Lower leg skin (tissue), 3 donors: ENCODE measurements at regions not wholly inside any gene's neighbourhood (a gene's known extent, or its start where the extent isn't known, plus 50 kb on each side); places are given as distances from the start of the nearest gene placed in this dataset.

ENCODE experiments used
- CTCF ChIP-seq, 3 donors: fragments of 450-650 bp; IDR thresholded peaks; one replicate each; pipeline ENCODE4 v1.5.1; 2016; ENCODE audit warnings: antibody characterized with exemption in 3 of 3, mild to moderate bottlenecking in 3 of 3, moderate library complexity in 2 of 3
- POLR2A ChIP-seq, 2 donors: fragments of 450-650 bp; IDR thresholded peaks; one replicate each; pipeline ENCODE4 v1.6.1; 2016 to 2017; ENCODE audit warnings: antibody characterized with exemption in 2 of 2, mild to moderate bottlenecking in 1 of 2, moderate library complexity in 1 of 2

- no peak for TF ChIP-seq CTCF (IDR thresholded peaks at IDR 0.05)
- no peak for TF ChIP-seq POLR2A (IDR thresholded peaks at IDR 0.05)
Measured at GRCh38 chr5:53173083-53173482, 63.5 kb upstream of the MOCS2 start.
